ENCODE measurements at regions not wholly inside any gene's neighbourhood (a gene's known extent, or its start where the extent isn't known, plus 50 kb on each side); places are given as distances from the start of the nearest gene placed in this dataset.

GRCh38 chr5:63125392-63125791, 546.8 kb downstream of the LRRC70 start:
- TF ChIP-seq CTCF (IDR thresholded peaks at IDR 0.05) (no peak), ZFX (IDR thresholded peaks at IDR 0.05; ENCODE audit: borderline replicate concordance) (no peak)

Measured in 22Rv1 (cell line).